ENCODE measurements at regions not wholly inside any gene's neighbourhood (a gene's known extent, or its start where the extent isn't known, plus 50 kb on each side); places are given as distances from the start of the nearest gene placed in this dataset.

DNA sequence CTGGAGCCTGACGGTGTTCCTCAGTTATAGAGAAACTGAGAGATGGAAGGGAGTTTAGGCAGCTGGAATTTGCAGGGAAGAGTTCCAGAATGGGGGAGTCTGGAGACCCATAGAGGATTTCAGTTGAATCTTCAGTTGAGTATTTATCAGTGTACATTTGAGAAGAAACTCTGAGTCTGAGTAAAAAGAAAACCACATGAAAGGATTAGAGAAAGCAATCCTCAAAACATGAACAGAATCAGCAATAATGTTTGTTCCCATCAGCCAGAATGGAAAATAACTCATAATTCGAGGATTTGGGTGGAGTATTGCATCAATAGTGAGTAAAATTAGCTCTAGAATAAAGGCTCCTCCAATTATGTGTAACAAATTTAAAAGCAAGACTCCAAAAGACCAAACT is 130.0 kb upstream of the AHR start:
- ATAC-seq (ENCODE audit: low read depth) (no peak), DNase-seq (no peak)
- no peaks in the 10 kb centered on the region for H3K4me1 ChIP-seq (ENCODE audit: control insufficient read depth in 2 of 2, insufficient read depth in 2 of 2, low read length in 2 of 2)
- Mint-ChIP-seq H3K27me3 (no peaks in the 10 kb centered on the region), H3K9me3 (ENCODE audit: insufficient read depth) (peaks cover 2% of the 10 kb centered on the region), H3K27ac (no peak overlapping the region), H3K4me1 (no peaks in the 10 kb centered on the region), H3K4me3 (no peak overlapping the region)
- WGBS (ENCODE audit: insufficient coverage) = 63% methylated on average over 1 of the region's 2 CpGs
- TF ChIP-seq, protein P1, sequence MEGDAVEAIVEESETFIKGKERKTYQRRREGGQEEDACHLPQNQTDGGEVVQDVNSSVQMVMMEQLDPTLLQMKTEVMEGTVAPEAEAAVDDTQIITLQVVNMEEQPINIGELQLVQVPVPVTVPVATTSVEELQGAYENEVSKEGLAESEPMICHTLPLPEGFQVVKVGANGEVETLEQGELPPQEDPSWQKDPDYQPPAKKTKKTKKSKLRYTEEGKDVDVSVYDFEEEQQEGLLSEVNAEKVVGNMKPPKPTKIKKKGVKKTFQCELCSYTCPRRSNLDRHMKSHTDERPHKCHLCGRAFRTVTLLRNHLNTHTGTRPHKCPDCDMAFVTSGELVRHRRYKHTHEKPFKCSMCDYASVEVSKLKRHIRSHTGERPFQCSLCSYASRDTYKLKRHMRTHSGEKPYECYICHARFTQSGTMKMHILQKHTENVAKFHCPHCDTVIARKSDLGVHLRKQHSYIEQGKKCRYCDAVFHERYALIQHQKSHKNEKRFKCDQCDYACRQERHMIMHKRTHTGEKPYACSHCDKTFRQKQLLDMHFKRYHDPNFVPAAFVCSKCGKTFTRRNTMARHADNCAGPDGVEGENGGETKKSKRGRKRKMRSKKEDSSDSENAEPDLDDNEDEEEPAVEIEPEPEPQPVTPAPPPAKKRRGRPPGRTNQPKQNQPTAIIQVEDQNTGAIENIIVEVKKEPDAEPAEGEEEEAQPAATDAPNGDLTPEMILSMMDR (IDR thresholded peaks at IDR 0.05) = no peak
- TF ChIP-seq EZH2 (IDR thresholded peaks at IDR 0.05; ENCODE audit: borderline replicate concordance, insufficient read depth, low read depth, low read length, poor library complexity, severe bottlenecking) = no peak
- H2AFZ ChIP-seq (ENCODE audit: insufficient read depth, low read depth, low read length, poor library complexity, severe bottlenecking) = no peak overlapping the region
- H3K9ac ChIP-seq (ENCODE audit: low read length) = no peak overlapping the region
- no peak overlapping the region for H3K4me3 ChIP-seq (ENCODE audit: control extremely low read depth in 1 of 5, extremely low read depth in 1 of 5, insufficient read depth in 1 of 5, low read depth in 2 of 5, low read length in 4 of 5)
- POLR2A ChIA-PET = interaction anchor here (0.6 kb wide), 1 partner anchor 1203 kb away, joined by 3 read pairs; no protein-coding TSS in a partner anchor
- no peaks in the 10 kb centered on the region for H3K79me2 ChIP-seq (ENCODE audit: control insufficient read depth, insufficient read depth, low read length)
- no peaks in the 10 kb centered on the region for H3K27me3 ChIP-seq (replicated peaks in 1 of 4; ENCODE audit: control extremely low read depth in 1 of 4, control insufficient read depth in 3 of 4, insufficient read depth in 4 of 4, low read length in 3 of 4)
- H3K27ac ChIP-seq (ENCODE audit: low read length in 2 of 2) = no peak overlapping the region
- H3K36me3 ChIP-seq (replicated peaks in 1 of 2; ENCODE audit: control extremely low read depth in 1 of 2, control insufficient read depth in 1 of 2, extremely low read depth in 1 of 2, insufficient read depth in 2 of 2, low read length in 1 of 2) = no peaks in the 10 kb centered on the region
- no peaks in the 10 kb centered on the region for H4K20me1 ChIP-seq (ENCODE audit: control insufficient read depth, insufficient read depth, low read length, poor library complexity, severe bottlenecking)
- CTCF ChIA-PET = interaction anchor here (1.1 to 1.5 kb wide), 2 partner anchors 27 to 28 kb away, joined by 3 read pairs; no protein-coding TSS in a partner anchor
- no peaks in the 10 kb centered on the region for H3K9me3 ChIP-seq (ENCODE audit: control extremely low read depth in 1 of 3, control insufficient read depth in 2 of 3, insufficient read depth in 1 of 3, low read length in 2 of 3)
- H3K4me2 ChIP-seq (replicated peaks; ENCODE audit: low read depth, low read length, poor library complexity, severe bottlenecking) = no peak overlapping the region
- intact Hi-C loops (cut with micrococcal nuclease) = no loop called here

DNA sequence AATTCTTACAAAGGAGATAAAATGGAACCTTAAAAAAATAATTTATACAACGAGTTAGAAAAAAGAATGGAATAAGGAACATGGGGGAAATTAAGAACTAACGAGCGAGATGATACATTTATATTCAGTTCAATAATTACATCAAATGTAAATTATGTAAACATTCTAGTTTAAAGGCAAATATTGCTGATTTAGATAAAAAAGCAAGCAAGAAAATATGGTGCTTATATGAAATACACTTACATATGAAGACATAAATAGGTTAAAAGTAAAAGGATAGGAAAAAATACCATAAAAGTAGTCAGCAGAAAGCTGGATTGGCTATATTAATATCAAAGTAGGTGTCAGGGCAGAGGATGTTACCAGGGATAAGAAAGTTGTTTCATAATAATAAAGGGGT is 127.0 kb upstream of the AHR start:
- ATAC-seq (ENCODE audit: low read depth) = no peak
- no CpG with 5 or more reads among the region's 3 CpGs for WGBS (ENCODE audit: insufficient coverage)
- H3K9ac ChIP-seq (ENCODE audit: low read length) = no peak overlapping the region
- no peak overlapping the region for H3K4me3 ChIP-seq (ENCODE audit: control extremely low read depth in 1 of 5, extremely low read depth in 1 of 5, insufficient read depth in 1 of 5, low read depth in 2 of 5, low read length in 4 of 5)
- H3K4me3 Mint-ChIP-seq = no peak overlapping the region
- intact Hi-C loops (cut with micrococcal nuclease) = no loop called here
- no peak overlapping the region for H3K27ac Mint-ChIP-seq
- ChIA-PET CTCF (no interaction called here), POLR2A (no interaction called here)
- H3K9me3 Mint-ChIP-seq (ENCODE audit: insufficient read depth) = peaks cover 2% of the 10 kb centered on the region
- H2AFZ ChIP-seq (ENCODE audit: insufficient read depth, low read depth, low read length, poor library complexity, severe bottlenecking) = no peak overlapping the region
- H4K20me1 ChIP-seq (ENCODE audit: control insufficient read depth, insufficient read depth, low read length, poor library complexity, severe bottlenecking) = no peaks in the 10 kb centered on the region
- no peaks in the 10 kb centered on the region for H3K36me3 ChIP-seq (replicated peaks in 1 of 2; ENCODE audit: control extremely low read depth in 1 of 2, control insufficient read depth in 1 of 2, extremely low read depth in 1 of 2, insufficient read depth in 2 of 2, low read length in 1 of 2)
- H3K4me1 ChIP-seq (ENCODE audit: control insufficient read depth in 2 of 2, insufficient read depth in 2 of 2, low read length in 2 of 2) = no peaks in the 10 kb centered on the region
- no peak overlapping the region for H3K4me2 ChIP-seq (replicated peaks; ENCODE audit: low read depth, low read length, poor library complexity, severe bottlenecking)
- no peaks in the 10 kb centered on the region for H3K79me2 ChIP-seq (ENCODE audit: control insufficient read depth, insufficient read depth, low read length)
- no peaks in the 10 kb centered on the region for H3K4me1 Mint-ChIP-seq
- H3K27me3 ChIP-seq (replicated peaks in 1 of 4; ENCODE audit: control extremely low read depth in 1 of 4, control insufficient read depth in 3 of 4, insufficient read depth in 4 of 4, low read length in 3 of 4) = no peaks in the 10 kb centered on the region
- TF ChIP-seq EZH2 (IDR thresholded peaks at IDR 0.05; ENCODE audit: borderline replicate concordance, insufficient read depth, low read depth, low read length, poor library complexity, severe bottlenecking) = no peak
- TF ChIP-seq, protein P1 (IDR thresholded peaks at IDR 0.05) = no peak
- no peaks in the 10 kb centered on the region for H3K27me3 Mint-ChIP-seq
- no peaks in the 10 kb centered on the region for H3K9me3 ChIP-seq (ENCODE audit: control extremely low read depth in 1 of 3, control insufficient read depth in 2 of 3, insufficient read depth in 1 of 3, low read length in 2 of 3)
- no peak overlapping the region for H3K27ac ChIP-seq (ENCODE audit: low read length in 2 of 2)
- no peak for DNase-seq

Data from B cell (primary cell).